Right ventricle myocardium inferior (tissue), 1 donor: ENCODE measurements at regions not wholly inside any gene's neighbourhood (a gene's known extent, or its start where the extent isn't known, plus 50 kb on each side); places are given as distances from the start of the nearest gene placed in this dataset.

ENCODE experiments used
- ATAC-seq: fragments of 200-7000 bp; cut with Tn5 transposase; one replicate; pipeline ENCODE4 v1.9.1; 2020; ENCODE audit warnings: mild to moderate bottlenecking, moderate library complexity
- DNase-seq: peaks from one replicate; pipeline ENCODE4 v3.0.0; 2021; ENCODE audit errors: missing footprints
- intact Hi-C: fragments of 100-400 bp; cut with DNase I; formaldehyde crosslinking; loops from one replicate; pipeline ENCODE4 v1.11.0; 2022
- donor health status: DM: no; HTN: yes; CAD: no; lungs with severe emphysema.

DNA sequence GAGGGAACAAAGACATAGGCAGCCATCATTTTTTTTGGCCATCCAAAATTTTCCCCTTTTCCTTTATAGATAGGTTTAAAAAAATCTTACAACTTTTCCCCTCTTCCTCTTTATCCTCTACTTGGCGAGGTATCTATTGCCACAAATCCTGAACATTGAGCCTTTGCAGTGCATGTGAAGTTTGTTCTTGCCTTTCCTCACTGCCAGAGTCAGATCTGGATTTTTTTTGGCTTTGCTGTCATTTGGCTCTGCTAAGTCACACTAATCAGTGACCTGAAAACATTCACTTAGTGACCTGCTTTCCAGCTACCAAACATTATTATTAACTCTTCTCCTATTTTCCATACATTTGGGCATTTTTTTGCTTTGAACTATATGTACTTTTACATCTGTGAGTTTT, 249.2 kb upstream of the ZSWIM2 start:
- ATAC-seq = no peak
- DNase-seq = no peak
- intact Hi-C loops = no loop called here

DNA sequence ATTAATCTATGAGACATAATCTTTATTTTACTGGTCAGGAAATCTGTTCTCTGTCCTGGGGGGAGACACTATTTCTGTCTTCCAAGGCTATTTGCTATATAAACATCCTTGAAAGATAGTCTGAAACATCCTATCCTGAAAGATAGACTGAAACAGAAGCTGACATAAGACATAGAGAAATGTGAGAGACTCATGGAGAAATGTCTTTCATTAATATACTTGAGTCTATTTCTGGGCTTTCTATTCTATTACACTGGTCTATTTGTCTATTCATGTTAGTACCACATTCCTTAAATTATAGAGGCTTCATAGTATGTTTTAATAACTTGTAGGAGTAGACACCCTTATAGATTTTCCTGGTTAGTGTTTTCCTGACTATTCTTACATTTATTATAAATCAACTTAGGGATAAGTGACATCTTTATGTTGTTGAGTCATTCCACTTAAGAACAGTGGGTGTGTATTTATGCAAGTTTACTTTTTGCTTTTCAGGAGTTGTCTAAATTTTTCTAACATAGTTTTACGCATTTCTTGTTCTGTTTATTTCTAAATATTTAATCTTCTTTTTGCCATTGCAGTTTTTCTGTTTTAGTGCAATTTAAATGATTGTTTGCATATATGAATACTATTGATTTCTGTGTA, 244.9 kb upstream of the ZSWIM2 start:
- intact Hi-C loops = no loop called here
- DNase-seq (no peak), ATAC-seq (no peak)

DNA sequence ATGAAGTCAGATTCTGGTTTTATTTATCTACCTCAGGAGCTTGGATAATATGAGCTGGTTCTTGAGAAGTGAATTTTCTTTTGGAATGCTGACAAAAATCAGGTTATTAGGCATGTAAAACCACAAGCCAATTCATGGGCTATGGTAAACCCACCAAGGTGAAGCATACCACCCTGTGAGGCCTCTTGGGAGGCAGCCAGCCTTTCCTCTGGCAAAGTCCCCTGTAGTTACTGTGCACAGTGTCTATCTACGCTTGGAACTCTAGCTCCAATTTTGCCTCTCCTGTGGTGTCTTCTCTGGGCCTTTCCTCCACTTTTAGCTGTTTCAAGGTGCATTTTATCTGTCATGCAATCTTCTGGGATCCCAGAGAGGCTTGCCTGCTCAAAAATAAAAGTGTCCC, 242.7 kb upstream of the ZSWIM2 start:
- ATAC-seq (no peak), DNase-seq (no peak)
- intact Hi-C loops = no loop called here

DNA sequence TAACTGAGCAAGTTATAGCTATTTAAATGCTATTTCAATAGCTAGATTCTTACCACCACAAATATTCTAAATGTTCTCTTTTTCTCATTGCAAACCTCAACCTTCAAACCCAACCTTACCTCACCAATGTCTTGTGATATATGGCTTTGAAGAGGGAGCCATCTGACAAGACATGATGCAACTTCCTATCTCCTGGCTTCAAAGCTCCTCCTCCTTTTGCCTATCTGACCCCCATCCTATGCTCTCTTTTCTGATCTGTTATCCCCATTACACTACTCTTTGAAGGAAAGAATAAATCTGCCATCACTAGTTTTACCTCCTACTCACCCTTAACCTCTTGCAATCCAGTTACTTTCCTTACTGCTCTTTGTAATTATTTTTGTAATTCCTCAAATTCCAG, 235.6 kb upstream of the ZSWIM2 start:
- intact Hi-C loops = no loop called here
- ATAC-seq (no peak), DNase-seq (no peak)

DNA sequence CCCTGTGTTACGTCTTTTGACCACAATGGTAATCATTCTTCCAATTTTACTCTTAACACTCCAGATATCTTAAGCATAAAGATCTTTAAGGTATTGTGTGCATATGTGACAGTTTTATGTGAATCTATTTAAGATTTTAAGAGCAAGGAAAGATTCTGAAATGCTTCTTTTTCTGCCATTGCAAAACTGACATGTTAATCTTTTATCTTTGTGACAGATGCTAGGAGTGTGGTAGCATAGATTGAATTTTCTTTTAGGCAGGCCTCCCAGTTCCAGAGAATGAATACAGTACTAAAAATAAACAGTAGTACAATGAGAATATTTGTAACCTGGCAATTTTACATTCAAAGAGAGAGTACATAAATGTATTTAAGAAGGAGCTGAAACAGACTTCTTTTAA, 232.5 kb upstream of the ZSWIM2 start:
- DNase-seq (no peak), ATAC-seq (no peak)
- intact Hi-C loops = no loop called here

DNA sequence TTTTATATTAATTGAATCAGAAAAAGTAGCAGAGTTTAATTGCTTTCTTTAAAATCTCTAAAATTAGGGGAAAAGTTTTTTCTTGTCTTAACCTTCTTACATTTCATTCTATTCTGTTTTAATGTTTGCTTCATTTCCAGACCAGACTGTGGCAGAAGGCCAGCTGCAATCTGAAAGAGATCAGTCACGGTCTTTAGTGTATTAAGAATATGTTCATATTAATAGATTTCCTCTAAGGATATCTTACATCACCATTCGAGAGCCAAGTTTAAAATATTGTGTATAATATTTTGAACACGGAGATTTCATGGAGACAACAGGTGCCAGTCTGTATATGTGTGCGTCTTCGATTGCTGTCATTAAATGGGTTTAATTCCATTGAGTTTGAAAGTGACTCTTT, 230.9 kb upstream of the ZSWIM2 start:
- ATAC-seq = no peak
- intact Hi-C loops = no loop called here
- no peak for DNase-seq

DNA sequence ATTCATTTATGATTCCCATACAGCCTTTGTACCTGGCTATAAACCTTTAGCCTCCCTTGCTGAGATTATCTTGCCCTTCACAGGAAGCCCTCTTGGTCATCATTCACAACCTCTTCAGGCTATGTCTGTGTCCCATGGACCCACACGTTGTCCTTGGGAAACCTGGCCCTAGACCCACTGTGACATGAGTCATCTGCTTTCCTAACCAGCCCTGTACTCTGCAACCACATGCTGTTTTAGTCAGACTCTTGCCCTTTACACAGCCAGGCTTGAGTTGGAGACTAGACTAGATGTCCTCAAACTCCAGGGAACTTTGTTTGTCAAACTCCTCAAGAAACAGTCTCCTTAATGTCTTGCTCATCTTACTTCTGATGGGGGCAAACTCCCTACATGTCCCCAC, 229.3 kb upstream of the ZSWIM2 start:
- intact Hi-C loops = no loop called here
- DNase-seq (no peak), ATAC-seq (peak; percentile 56)

DNA sequence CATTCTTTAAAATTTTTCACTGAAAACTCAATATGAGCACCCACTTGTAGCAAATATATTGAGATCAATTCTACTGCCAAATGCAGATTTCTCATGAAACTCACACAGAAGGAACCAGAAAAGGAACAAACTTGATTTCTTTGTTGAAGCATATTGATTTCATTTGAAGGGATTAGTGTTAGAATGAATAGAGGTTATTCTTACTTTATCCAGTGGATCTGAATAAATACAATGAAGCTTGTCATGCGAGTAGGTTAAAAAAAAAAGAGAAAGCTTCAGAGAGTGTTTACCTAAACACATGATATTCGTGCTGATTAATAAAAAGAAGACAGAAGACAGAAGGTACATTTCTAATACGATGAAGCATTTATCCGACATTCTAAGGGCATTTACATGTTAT, 226.7 kb upstream of the ZSWIM2 start:
- ATAC-seq = no peak
- intact Hi-C loops = no loop called here
- DNase-seq = no peak

DNA sequence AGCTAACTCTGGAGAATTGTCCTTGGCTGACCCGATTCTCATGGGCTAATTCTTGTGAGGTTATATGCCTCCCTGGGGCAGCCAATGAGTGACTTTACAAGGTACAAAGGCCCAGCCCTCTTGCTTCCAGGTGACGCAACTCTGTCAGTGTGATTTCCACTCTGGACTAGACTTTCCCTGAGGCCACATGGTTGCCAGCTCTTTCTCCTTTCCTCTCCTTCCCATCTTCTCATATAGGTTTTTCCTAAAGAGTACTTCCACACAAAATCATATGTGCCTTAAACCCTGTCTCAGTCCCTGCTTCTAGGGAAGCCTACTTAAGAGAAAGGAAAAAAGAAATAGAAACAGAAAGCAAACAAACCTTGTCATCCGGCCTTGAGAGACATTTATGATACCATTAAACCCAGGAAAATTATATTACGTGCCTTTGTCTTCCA, 226.2 kb upstream of the ZSWIM2 start:
- intact Hi-C loops = no loop called here
- DNase-seq = peak; percentile 54
- peak; percentile 83 for ATAC-seq

DNA sequence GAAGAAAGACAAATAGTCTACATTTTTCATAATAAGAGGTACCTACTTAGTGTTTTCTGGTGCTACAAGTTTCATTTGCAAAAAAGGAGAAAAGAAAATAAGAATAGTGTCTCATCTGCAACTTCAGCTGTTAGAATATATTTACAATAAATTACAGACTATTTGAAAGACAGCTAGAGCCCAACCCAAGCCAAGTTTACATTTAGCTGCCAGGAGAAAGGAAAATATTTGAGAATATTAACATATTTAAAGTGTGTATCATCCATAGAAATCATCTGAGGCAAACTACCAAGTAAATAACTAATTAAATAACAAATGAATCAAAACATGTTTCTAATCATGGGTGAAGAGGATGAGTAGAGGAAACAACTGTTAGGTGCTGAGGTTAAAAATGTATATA, 209.2 kb upstream of the ZSWIM2 start:
- intact Hi-C loops = no loop called here
- ATAC-seq (no peak), DNase-seq (no peak)

DNA sequence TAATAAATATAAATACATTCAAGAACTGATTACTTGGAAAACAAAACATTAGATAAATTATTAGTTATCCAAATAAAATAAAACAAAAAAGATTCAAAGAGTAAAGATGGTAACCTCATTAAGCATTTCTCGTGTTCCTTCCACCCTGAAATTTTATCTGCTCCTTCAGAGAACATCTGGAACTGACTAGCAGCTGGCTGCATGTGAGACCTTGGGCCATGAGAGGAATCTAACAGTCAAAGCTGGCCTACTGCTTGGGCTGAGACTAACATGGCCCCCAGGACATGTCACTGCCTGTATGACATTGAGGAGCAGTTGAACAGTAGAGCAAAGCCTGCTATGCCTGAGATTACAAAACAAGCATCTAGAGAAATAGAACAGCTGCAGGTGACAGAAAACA, 208.5 kb upstream of the ZSWIM2 start:
- intact Hi-C loops = no loop called here
- DNase-seq (no peak), ATAC-seq (no peak)

DNA sequence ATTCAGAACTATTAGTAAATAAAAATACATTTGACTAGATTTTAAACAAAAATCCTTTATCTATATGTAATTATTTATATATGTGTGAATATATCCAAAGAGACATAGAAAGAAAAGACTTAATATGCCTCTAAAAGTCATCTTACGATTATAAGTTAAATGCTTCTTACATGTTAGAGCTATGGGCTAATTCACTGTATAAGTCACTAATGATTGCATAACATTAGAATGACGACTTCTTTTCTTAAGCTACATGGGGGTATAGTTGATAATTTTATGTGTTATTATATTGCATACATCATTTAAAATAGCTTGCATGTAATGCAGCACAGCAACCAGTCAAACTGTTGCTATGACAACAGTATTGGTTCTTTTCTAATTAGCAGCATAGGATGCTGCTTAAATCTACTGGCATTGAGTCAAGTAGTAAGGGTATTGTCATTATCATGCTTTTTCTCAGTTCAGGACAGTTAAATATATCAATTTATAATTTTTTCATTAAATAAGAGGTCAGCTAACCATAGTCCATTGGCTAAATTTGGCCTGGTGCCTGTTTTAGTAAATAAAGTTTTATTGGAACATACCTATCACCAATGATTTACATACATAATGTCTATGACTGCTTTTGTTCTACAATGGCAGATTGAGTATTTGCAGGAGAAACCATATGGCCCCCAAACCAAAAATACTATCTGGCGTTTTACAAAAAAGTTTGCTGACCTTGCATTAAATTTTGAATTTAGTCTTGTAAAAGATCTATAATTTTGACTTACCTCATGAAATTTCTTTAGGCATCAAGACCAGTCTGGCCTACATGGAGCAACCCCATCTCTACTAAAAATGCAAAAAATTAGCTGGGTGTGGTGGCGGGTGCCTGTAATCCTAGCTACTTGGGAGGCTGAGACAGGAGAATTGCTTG, 207.7 kb upstream of the ZSWIM2 start:
- no peak for ATAC-seq
- no peak for DNase-seq
- intact Hi-C loops = no loop called here

DNA sequence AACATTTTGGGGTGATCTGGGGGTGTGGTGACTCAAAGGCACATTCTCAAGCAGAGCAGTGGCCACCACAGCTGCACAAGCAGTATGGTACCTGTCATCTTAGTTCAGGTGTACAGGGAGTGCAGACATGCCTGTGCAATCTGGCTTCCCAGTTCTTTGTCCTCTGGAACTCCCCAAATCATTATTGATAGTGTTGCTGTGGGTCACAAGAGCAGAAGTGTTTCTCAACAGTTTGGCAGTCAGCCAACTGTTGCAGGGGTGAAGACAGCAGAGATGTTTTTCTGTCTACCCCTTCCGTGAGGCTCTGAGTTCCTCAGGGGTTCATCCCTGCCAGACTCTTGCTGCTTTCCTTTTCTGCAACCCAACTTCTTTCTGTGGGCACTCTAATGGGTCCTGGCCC, 206.5 kb upstream of the ZSWIM2 start:
- ATAC-seq (peak; percentile 63), DNase-seq (no peak)
- intact Hi-C loops = no loop called here

DNA sequence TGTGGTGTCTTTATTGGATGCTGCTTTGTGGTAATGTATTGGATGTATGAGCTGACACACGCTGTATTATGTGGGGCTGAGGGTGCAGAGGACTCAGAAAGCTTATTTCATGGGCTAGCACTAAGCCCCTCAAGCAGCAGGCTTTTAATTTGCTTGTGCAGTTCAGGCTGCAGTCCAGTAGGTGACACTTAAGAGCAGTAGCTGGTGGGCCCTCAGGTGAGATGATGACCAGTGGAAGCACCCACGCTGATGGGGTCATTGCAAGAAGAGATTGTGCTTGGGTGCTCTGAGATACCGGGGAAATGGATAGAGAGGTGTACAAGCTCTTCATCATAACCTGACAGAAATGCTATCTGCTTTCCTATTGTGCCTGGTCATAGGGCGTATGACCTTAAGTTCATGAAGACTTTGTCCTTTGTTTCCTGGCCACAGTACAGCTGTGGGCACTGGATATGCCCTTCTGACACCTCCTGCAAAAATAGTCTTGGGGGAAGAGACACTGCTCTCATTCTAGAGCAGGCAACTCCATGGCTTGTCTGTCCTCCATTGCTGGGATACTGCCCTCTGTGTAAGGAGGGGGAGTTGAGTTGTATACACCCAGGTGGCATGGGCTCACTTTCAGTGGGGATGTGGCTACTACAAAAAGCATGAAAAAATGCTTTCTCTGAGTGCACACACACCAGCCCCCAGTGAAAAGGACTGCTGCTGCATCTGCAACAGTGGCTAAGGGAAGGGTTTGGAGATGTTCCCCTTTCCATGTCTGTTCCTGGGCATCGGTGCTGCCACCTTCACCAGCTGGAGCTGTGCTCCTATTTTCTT, 205.7 kb upstream of the ZSWIM2 start:
- DNase-seq (no peak), ATAC-seq (no peak)
- intact Hi-C loops = no loop called here

DNA sequence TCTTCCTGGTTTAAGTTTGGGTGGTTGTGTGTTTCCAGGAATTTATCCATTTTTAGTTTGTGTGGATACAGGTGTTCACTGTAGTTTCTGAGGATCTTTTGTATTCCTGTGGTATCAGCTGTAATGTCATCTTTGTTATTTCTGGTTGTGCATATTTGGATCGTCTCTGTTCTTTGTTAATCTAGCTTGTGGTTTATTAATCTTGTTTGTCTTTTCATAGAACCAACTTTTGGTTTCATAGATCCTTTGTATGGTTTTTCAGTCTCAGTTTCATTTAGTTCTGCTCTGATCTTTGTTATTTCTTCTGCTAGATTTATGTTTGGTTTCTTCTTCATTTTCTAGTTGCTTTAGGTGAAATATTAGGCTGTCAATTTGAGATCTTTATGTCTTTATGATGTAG, 202.4 kb upstream of the ZSWIM2 start:
- DNase-seq (no peak), ATAC-seq (no peak)
- intact Hi-C loops = no loop called here

DNA sequence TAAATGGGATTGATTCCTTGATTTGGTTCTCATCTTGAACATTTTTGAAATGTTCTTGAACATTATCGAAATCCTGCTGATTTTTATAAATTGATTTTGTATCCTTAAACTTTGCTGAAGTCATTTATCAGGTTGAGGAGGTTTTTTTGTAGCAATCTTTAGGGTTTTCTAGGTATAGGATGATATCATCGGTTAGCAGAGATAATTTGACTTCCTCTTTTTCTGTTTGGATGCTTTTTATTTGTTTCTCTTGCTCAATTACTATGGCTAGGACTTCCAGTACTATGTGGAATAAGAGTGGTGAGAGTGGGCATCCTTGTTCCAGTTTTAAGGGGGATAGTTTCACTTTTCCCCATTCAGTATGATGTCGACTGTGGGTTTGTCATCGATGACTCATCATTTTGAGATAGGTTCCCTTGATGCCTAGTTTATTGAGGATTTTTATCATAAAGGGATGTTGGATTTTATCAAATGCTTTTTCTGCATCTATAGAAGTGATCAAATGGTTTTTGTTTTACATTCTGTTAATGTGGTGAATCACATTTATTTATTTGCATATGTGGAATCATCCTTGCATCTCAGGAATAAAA, 201.5 kb upstream of the ZSWIM2 start:
- intact Hi-C loops = no loop called here
- no peak for ATAC-seq
- no peak for DNase-seq

DNA sequence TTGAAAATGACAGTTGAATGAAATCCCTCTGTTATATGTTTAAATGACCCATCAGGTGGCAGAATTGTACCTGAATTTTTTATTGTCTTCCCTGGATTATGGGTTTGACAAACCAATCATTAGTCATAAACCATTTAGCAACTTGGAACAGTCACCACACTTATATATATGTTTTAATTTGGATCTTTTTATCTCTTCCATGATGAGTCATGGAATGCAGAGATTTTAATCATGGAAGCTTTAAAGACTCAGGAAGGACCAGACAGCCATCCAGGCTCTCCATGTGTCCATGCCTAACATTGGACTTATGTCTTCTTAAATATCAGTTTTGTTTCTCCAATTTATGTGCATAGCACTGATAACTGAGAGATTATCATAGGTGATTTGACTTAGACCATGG, 188.3 kb upstream of the ZSWIM2 start:
- ATAC-seq (no peak), DNase-seq (no peak)
- intact Hi-C loops = no loop called here

DNA sequence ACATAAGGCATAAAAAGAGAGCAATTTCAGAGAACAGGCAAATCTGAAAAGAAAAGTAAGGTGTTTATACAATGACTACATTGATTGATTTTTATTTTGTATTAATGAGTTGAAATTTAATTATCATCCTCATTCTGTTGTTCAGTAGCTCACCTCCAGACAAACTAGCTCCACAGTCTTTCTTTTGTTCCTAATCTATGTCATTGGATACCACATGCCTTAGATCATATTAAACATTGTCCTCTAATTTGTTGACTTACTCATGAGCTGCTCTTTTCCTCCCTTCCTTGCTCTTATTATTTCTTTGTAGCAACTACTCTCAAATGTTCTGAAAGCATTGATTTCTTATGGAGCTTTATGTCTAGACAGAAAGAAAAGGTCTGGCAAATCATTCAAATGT, 185.5 kb upstream of the ZSWIM2 start:
- DNase-seq (no peak), ATAC-seq (no peak)
- intact Hi-C loops = no loop called here

DNA sequence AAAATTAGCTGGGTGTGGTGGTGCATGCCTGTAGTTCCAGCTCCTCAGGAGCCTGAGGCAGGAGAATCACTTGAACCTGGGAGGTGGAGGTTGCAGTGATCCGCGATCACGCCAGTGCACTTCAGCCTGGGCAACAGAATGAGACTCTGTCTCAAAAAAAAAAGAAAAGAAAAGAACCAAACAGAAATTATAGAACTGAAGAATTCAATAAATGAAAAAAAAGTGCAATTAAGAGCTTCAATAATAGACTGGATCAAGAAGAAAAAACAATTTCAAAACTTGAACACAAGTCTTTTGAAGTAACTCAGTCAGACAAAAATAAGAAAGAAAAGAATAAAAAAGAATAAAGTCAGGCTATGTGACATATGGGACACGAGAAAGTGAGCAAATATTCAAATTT, 175.8 kb upstream of the ZSWIM2 start:
- ATAC-seq (no peak), DNase-seq (no peak)
- intact Hi-C loops = no loop called here
